WERI-Rb-1 (cell line): ENCODE measurements at regions not wholly inside any gene's neighbourhood (a gene's known extent, or its start where the extent isn't known, plus 50 kb on each side); places are given as distances from the start of the nearest gene placed in this dataset.

Experiments
- DNase-seq: peaks from one replicate; pipeline ENCODE4 v3.0.0-alpha.2; 2020
- H3K27ac ChIP-seq: fragments of 250-450 bp; sonication (Bioruptor Pico); 2 replicates; pipeline ENCODE4 v1.5.1; 2020; ENCODE audit warnings: mild to moderate bottlenecking, moderate library complexity
- H3K27me3 ChIP-seq: fragments of 250-450 bp; sonication (Bioruptor Pico); 2 replicates; pipeline ENCODE4 v1.5.1; 2021; ENCODE audit warnings: mild to moderate bottlenecking, low read depth, moderate library complexity; ENCODE audit not compliant: insufficient read depth, severe bottlenecking
- H3K36me3 ChIP-seq: fragments of 250-450 bp; sonication (Bioruptor Pico); 2 replicates; pipeline ENCODE4 v1.5.1; 2020; ENCODE audit warnings: mild to moderate bottlenecking, moderate library complexity
- H3K4me3 ChIP-seq: 2 replicates; pipeline ENCODE4 v1.5.1; 2011; ENCODE audit warnings: low read depth, mild to moderate bottlenecking, control low read depth, low read length
- H3K9me3 ChIP-seq: fragments of 250-450 bp; sonication (Bioruptor Pico); 2 replicates; pipeline ENCODE4 v1.5.1; 2021; ENCODE audit warnings: mild to moderate bottlenecking, moderate library complexity; ENCODE audit not compliant: severe bottlenecking
- TF ChIP-seq, protein P1 (sequence below): IDR thresholded peaks from 2 replicates; pipeline ENCODE4 v1.5.1; 2011; ENCODE audit warnings: low read depth, mild to moderate bottlenecking, control low read depth, inconsistent platforms, low read length

DNA sequence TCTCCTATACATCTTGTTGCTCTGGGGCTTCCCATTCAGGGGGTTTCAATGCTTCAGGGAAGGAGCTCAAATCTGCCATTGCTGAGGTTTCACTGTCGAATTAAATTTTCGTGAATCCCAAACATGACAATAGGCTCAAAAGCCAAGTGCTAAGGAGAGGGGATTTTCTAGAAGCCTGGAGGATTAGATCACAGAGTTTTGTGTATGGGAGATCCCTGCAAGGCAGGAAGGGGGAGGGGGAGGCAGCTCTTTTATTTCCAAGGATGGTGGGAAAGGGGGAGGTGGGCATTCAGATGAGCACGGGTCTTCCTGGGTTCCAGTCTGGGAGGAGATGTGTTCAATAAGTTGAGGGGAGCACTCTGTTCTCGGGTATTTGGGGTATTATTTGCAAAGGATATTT lies 69.9 kb upstream of the DLG1 start:
- Histone ChIP-seq H3K36me3 (no peaks in the 10 kb centered on the region), H3K9me3 (no peaks in the 10 kb centered on the region), H3K27ac (peak overlapping the region; percentile 39), H3K4me3 (no peak overlapping the region), H3K27me3 (no peaks in the 10 kb centered on the region)
- TF ChIP-seq, protein P1, sequence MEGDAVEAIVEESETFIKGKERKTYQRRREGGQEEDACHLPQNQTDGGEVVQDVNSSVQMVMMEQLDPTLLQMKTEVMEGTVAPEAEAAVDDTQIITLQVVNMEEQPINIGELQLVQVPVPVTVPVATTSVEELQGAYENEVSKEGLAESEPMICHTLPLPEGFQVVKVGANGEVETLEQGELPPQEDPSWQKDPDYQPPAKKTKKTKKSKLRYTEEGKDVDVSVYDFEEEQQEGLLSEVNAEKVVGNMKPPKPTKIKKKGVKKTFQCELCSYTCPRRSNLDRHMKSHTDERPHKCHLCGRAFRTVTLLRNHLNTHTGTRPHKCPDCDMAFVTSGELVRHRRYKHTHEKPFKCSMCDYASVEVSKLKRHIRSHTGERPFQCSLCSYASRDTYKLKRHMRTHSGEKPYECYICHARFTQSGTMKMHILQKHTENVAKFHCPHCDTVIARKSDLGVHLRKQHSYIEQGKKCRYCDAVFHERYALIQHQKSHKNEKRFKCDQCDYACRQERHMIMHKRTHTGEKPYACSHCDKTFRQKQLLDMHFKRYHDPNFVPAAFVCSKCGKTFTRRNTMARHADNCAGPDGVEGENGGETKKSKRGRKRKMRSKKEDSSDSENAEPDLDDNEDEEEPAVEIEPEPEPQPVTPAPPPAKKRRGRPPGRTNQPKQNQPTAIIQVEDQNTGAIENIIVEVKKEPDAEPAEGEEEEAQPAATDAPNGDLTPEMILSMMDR, result no peak
- no peak for DNase-seq

DNA sequence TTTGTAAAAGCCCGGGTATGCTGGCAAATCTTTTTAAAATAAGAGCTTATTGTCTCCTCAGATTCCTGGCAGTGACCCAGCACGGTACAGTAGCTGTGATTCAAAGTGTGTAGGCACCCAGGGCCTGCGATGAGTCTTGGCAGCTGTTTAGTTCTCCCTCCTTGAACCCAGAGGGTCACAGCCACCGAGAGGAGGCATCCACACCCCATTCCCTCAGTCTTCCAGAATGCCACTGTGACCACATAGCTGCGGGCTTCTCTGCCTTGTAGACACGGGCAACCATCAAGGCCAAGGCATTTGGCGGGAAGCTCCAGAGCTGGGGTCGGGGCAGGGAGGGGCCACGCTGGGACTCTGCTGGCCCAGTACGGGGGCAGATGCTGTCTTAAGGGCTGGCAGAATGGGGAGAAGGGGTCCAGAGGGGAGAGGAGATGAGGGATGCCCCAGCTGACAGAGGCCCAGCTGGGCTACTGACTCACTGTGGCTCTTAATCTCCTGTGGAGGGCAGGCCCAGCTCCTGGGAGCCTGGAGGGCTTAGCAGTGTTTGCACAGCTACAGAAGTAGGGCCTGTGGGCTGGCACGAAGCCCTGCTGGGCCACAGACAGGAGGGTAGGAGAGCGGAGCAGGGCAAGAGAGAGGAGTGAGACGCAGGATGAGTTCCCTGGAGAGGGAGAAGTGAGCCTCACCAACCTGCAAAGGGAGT lies 68.8 kb upstream of the DLG1 start:
- TF ChIP-seq, protein P1, result no peak
- no peak overlapping the region for H3K4me3 ChIP-seq
- no peaks in the 10 kb centered on the region for H3K27me3 ChIP-seq
- H3K27ac ChIP-seq, result peak overlapping the region; percentile 42
- H3K9me3 ChIP-seq, result no peaks in the 10 kb centered on the region
- no peaks in the 10 kb centered on the region for H3K36me3 ChIP-seq
- peak; percentile 75 for DNase-seq

DNA sequence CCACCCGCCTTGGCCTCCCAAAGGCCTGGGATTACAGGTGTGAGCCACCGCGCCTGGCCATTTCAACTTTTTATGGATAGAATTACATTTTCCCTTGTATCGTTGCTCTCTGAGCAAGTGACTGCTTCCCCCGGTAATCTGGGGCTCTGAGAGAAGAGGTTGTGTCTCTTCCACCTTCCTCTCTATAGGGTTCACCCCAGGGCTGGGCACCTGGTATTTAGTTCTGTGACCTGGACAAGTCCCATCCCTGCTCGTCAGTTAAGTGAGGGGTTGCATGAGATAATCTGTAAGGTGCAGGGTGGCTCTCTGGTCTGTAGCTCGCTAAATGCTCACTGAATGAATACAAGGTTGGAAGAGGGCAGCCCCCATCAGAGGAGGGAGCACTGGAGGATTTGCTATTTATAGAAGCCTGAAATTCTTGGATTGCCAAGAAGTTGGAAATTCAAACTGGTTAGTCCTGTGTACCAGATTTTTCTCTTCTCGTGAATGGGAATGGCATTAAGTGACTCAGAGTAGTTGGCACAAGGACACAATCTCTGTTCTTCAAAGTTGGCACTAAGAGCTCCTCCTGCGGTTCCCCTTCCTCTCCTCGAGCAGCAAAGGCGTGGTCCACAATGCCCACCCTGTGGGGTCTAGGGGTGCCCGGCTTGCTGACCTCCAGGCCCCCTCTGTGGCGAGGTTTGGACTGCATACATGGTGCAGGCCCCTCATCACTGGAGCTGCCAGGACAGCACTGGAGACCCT lies 68.1 kb upstream of the DLG1 start:
- Histone ChIP-seq H3K27me3 (no peaks in the 10 kb centered on the region), H3K36me3 (no peaks in the 10 kb centered on the region), H3K27ac (peak overlapping the region; percentile 42; the same call in 1 of the 2 replicates), H3K4me3 (no peak overlapping the region), H3K9me3 (no peaks in the 10 kb centered on the region)
- TF ChIP-seq, protein P1, result no peak
- no peak for DNase-seq

DNA sequence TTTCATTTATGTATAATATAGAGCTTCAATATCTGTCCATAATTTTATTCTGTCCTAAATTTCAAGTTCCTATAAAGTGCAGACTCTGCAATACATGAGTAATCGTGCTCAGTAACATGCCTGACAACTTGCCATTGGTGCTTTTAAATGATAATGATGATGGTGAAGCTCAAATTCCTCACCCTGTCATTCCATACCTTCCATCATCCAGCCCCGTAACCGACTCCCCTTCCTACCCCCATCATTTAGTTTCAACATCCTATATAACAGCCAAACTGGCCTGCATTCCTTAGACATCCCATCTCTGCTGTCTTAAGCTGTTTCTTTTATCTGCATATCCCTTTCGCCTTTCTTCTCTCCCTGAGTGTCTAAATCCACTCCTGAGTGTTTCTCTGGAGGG lies 67.2 kb upstream of the DLG1 start:
- Histone ChIP-seq H3K27ac (no peak overlapping the region), H3K4me3 (no peak overlapping the region), H3K27me3 (no peaks in the 10 kb centered on the region), H3K36me3 (no peaks in the 10 kb centered on the region), H3K9me3 (no peaks in the 10 kb centered on the region)
- TF ChIP-seq, protein P1, result no peak
- no peak for DNase-seq

DNA sequence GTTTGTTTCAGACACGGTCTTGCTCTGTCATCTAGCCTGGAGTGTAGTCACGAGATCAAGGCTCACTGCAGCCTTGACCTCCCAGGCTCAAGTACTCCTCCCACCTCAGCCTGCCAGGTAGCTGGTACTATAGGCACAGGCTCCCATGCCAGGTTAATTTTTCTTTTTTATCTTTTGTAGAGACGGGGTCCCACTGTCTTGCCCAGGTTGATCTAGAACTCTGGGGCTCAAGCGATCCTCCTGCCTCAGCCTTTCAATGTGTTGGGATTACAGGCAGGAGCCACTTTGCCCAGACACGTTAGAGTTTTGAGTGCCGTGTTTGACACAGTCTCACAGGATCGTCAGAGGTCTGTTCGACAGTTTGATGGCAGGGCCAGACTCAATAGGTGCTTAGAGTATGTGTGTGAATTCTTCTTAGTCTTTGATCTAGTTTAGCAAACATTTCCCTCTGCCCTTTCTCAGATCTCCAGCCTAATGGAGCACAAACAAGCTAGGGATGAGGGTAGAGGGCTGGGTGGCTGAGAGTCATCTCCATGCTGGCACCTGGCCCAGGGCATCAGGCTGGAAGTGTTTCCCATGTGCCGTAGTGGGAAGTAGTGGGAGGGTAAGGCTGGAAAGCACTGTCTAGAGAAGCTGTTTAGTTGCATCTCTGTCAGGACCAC lies 66.1 kb upstream of the DLG1 start:
- no peak overlapping the region for H3K27ac ChIP-seq
- no peaks in the 10 kb centered on the region for H3K27me3 ChIP-seq
- H3K4me3 ChIP-seq, result no peak overlapping the region
- TF ChIP-seq, protein P1, result no peak
- H3K9me3 ChIP-seq, result no peaks in the 10 kb centered on the region
- no peak for DNase-seq
- no peaks in the 10 kb centered on the region for H3K36me3 ChIP-seq
